DOHH2 (cell line): ENCODE measurements at regions not wholly inside any gene's neighbourhood (a gene's known extent, or its start where the extent isn't known, plus 50 kb on each side); places are given as distances from the start of the nearest gene placed in this dataset.

ENCODE experiments used
- CTCF ChIP-seq: fragments of 200-600 bp; sonication (generic); IDR thresholded peaks from one replicate; pipeline ENCODE4 v1.5.1; 2014; ENCODE audit warnings: antibody characterized with exemption, mild to moderate bottlenecking, low read depth, low read length; ENCODE audit not compliant: poor library complexity, severe bottlenecking
- EZH2phosphoT487 ChIP-seq: fragments of 200-600 bp; sonication (generic); IDR thresholded peaks from 2 replicates; pipeline ENCODE4 v1.6.1; 2017; ENCODE audit warnings: borderline replicate concordance, mild to moderate bottlenecking, antibody characterized with exemption, low read length, moderate library complexity, mixed read lengths

GRCh38 chr3:59308684-59309083, 258.9 kb upstream of the CFAP20DC start:
- peak; percentile 37 for TF ChIP-seq CTCF
- no peak for TF ChIP-seq EZH2phosphoT487
